Thyroid gland (tissue), 4 donors: ENCODE measurements at regions not wholly inside any gene's neighbourhood (a gene's known extent, or its start where the extent isn't known, plus 50 kb on each side); places are given as distances from the start of the nearest gene placed in this dataset.

Experiments used
- DNase-seq, 2 donors: peaks; one replicate each; pipeline ENCODE4 v3.0.0-alpha.2; 2019
- H3K27ac ChIP-seq, 3 donors: fragments of 200-600 bp; sonication (generic); 1 replicate in 2 of 3; 2 replicates in 1 of 3; pipeline ENCODE4 v1.5.1; 2016 to 2019; ENCODE audit warnings: mild to moderate bottlenecking in 1 of 3, moderate library complexity in 1 of 3
- H3K27me3 ChIP-seq: fragments of 200-600 bp; sonication (generic); one replicate; pipeline ENCODE4 v1.5.1; 2019
- H3K36me3 ChIP-seq, 2 donors: fragments of 200-600 bp; sonication (generic); one replicate each; pipeline ENCODE4 v1.5.1; 2016 to 2019
- H3K4me1 ChIP-seq, 2 donors: fragments of 200-600 bp; sonication (generic); one replicate each; pipeline ENCODE4 v1.5.1; 2017 to 2019
- H3K4me3 ChIP-seq, 3 donors: fragments of 200-600 bp; sonication (generic); replicated peaks in 1 of 3; 1 replicate in 2 of 3; 2 replicates in 1 of 3; pipeline ENCODE4 v1.5.1; 2016; ENCODE audit warnings: mild to moderate bottlenecking in 1 of 3
- H3K9me3 ChIP-seq: fragments of 200-600 bp; sonication (generic); one replicate; pipeline ENCODE4 v1.5.1; 2017
- CTCF ChIP-seq, 6 experiments: fragments of 200-600 bp in 3 of 6; fragments of 450-650 bp in 3 of 6; sonication (generic) in 3 of 6; IDR thresholded peaks; one replicate each; pipeline ENCODE4 v1.5.1; 2016 to 2019; ENCODE audit warnings: antibody characterized with exemption in 6 of 6, mild to moderate bottlenecking in 2 of 6, inconsistent platforms in 1 of 6, moderate library complexity in 1 of 6
- POLR2A ChIP-seq, 2 donors: fragments of 450-650 bp; IDR thresholded peaks; one replicate each; pipeline ENCODE4 v1.6.1; 2017; ENCODE audit warnings: antibody characterized with exemption in 2 of 2, mild to moderate bottlenecking in 2 of 2, moderate library complexity in 1 of 2
- WGBS, 2 donors: methylation state at CpG; one replicate each; pipeline ENCODE4 v1.1.5; 2017; 5-methylcytosine and 5-hydroxymethylcytosine counted together
- intact Hi-C: fragments of 100-400 bp; cut with DNase I; formaldehyde crosslinking; loops from one replicate; pipeline ENCODE4 v1.15.1; 2023

GRCh38 chr12:88398031-88398430 is 182.2 kb downstream of the KITLG start:
- no peaks in the 10 kb centered on the region for H3K4me1 ChIP-seq
- 90 to 94% methylated on average over 2 of the region's 2 CpGs for WGBS, 2 donors
- H3K27me3 ChIP-seq, result no peaks in the 10 kb centered on the region
- TF ChIP-seq CTCF (IDR thresholded peaks at IDR 0.05) (no peak), POLR2A (IDR thresholded peaks at IDR 0.05) (no peak)
- DNase-seq, result no peak
- no peak overlapping the region for H3K4me3 ChIP-seq
- no peaks in the 10 kb centered on the region for H3K9me3 ChIP-seq
- H3K27ac ChIP-seq, result no peak overlapping the region
- no peaks in the 10 kb centered on the region for H3K36me3 ChIP-seq
- intact Hi-C loops, result no loop called here

GRCh38 chr12:88399811-88400210 is 180.5 kb downstream of the KITLG start:
- Histone ChIP-seq H3K4me3 (no peak overlapping the region), H3K9me3 (no peaks in the 10 kb centered on the region), H3K27ac (no peak overlapping the region), H3K36me3 (no peaks in the 10 kb centered on the region), H3K27me3 (no peaks in the 10 kb centered on the region), H3K4me1 (no peaks in the 10 kb centered on the region)
- intact Hi-C loops, result no loop called here
- WGBS, 2 donors, result 88 to 93% methylated on average over 2 of the region's 2 CpGs
- TF ChIP-seq POLR2A (IDR thresholded peaks at IDR 0.05) (no peak), CTCF (IDR thresholded peaks at IDR 0.05) (no peak)
- DNase-seq, result no peak

- no peaks in the 10 kb centered on the region for H3K4me1 ChIP-seq
- H3K36me3 ChIP-seq, result no peaks in the 10 kb centered on the region
- DNase-seq, result no peak
- no peak for TF ChIP-seq POLR2A (IDR thresholded peaks at IDR 0.05)
- H3K4me3 ChIP-seq, result no peak overlapping the region
- no peak overlapping the region for H3K27ac ChIP-seq
- H3K9me3 ChIP-seq, result no peaks in the 10 kb centered on the region
- intact Hi-C loops, result no loop called here
- H3K27me3 ChIP-seq, result no peaks in the 10 kb centered on the region
- 90 to 97% methylated on average over 3 of the region's 3 CpGs for WGBS, 2 donors
These were observed 180.0 kb downstream of the KITLG start for GRCh38 chr12:88400302-88400701.

GRCh38 chr12:88401155-88401554 is 179.1 kb downstream of the KITLG start:
- Histone ChIP-seq H3K27ac (no peak overlapping the region), H3K9me3 (no peaks in the 10 kb centered on the region), H3K27me3 (no peaks in the 10 kb centered on the region), H3K4me3 (no peak overlapping the region), H3K4me1 (no peaks in the 10 kb centered on the region), H3K36me3 (no peaks in the 10 kb centered on the region)
- no peak for TF ChIP-seq CTCF (IDR thresholded peaks at IDR 0.05)
- no peak for TF ChIP-seq POLR2A (IDR thresholded peaks at IDR 0.05)
- 73 to 86% methylated on average over 2 of the region's 2 CpGs for WGBS, 2 donors
- intact Hi-C loops, result no loop called here
- DNase-seq, result no peak

- Histone ChIP-seq H3K4me1 (no peaks in the 10 kb centered on the region), H3K4me3 (no peak overlapping the region), H3K36me3 (no peaks in the 10 kb centered on the region), H3K9me3 (no peaks in the 10 kb centered on the region), H3K27ac (no peak overlapping the region), H3K27me3 (no peaks in the 10 kb centered on the region)
- 63 to 71% methylated on average over 5 of the region's 5 CpGs for WGBS, 2 donors
- intact Hi-C loops, result no loop called here
- no peak for DNase-seq
- TF ChIP-seq POLR2A (IDR thresholded peaks at IDR 0.05) (no peak), CTCF (IDR thresholded peaks at IDR 0.05) (no peak)
These were observed 173.4 kb downstream of the KITLG start for GRCh38 chr12:88406905-88407304.

- no peaks in the 10 kb centered on the region for H3K4me1 ChIP-seq
- no peak for DNase-seq
- H3K27me3 ChIP-seq, result no peaks in the 10 kb centered on the region
- no peaks in the 10 kb centered on the region for H3K9me3 ChIP-seq
- no peak overlapping the region for H3K4me3 ChIP-seq
- no peaks in the 10 kb centered on the region for H3K36me3 ChIP-seq
- TF ChIP-seq CTCF (IDR thresholded peaks at IDR 0.05), result no peak
- TF ChIP-seq POLR2A (IDR thresholded peaks at IDR 0.05), result no peak
- intact Hi-C loops, result no loop called here
- no peak overlapping the region for H3K27ac ChIP-seq
These were observed 171.4 kb downstream of the KITLG start for GRCh38 chr12:88408823-88409222.
